MCF 10A (cell line): ENCODE measurements at regions not wholly inside any gene's neighbourhood (a gene's known extent, or its start where the extent isn't known, plus 50 kb on each side); places are given as distances from the start of the nearest gene placed in this dataset.

Experiments
- BruUV-seq: library from RNA; stranded (reverse); fragments of 400-500 nt; replicated peaks from 2 replicates; lab custom pipeline; 2021; lab: Mats Ljungman, UMichigan
- CTCF ChIA-PET: fragments of 300-600 bp; sonication (Branson Sonifier 250); formaldehyde crosslinking; extraction: SDS; loops from one replicate; lab custom pipeline; 2021; ENCODE audit warnings: antibody characterized with exemption, inconsistent platforms; lab: Yijun Ruan, JAX
- POLR2A ChIA-PET: fragments of 300-600, 350-650 bp; sonication (Branson Sonifier 250); formaldehyde crosslinking; extraction: SDS; loops from one replicate; lab custom pipeline; 2020; ENCODE audit warnings: antibody characterized with exemption, inconsistent platforms; lab: Yijun Ruan, JAX
- DNase-seq: peaks from one replicate; pipeline ENCODE4 v3.0.0-alpha.2; 2018; ENCODE audit not compliant: unreplicated experiment
- H3K27ac Mint-ChIP-seq: one replicate; pipeline ENCODE4 v1.8.0; 2022; ENCODE audit warnings: mild to moderate bottlenecking, low read depth, mixed read lengths; ENCODE audit not compliant: unreplicated experiment
- H3K27me3 Mint-ChIP-seq: one replicate; pipeline ENCODE4 v1.8.0; 2022; ENCODE audit warnings: mixed read lengths; ENCODE audit not compliant: insufficient read depth, unreplicated experiment
- H3K36me3 Mint-ChIP-seq: one replicate; pipeline ENCODE4 v1.8.0; 2022; ENCODE audit warnings: mild to moderate bottlenecking, moderate library complexity, mixed read lengths; ENCODE audit not compliant: insufficient read depth, unreplicated experiment
- H3K4me1 Mint-ChIP-seq: one replicate; pipeline ENCODE4 v1.8.0; 2022; ENCODE audit warnings: mixed read lengths; ENCODE audit not compliant: insufficient read depth, unreplicated experiment
- H3K4me3 Mint-ChIP-seq: one replicate; pipeline ENCODE4 v1.8.0; 2022; ENCODE audit warnings: mild to moderate bottlenecking, moderate library complexity, mixed read lengths; ENCODE audit not compliant: unreplicated experiment
- H3K9me3 Mint-ChIP-seq: one replicate; pipeline ENCODE4 v1.8.0; 2022; ENCODE audit warnings: mixed read lengths; ENCODE audit not compliant: unreplicated experiment
- intact Hi-C: fragments of 100-400 bp; cut with micrococcal nuclease; formaldehyde crosslinking; loops from 2 replicates; pipeline ENCODE4 v1.14.1; 2022
- TF ChIP-seq, protein P1 (sequence below): fragments of 200-600 bp; IDR thresholded peaks from one replicate; pipeline ENCODE4 v1.8.0; 2022; ENCODE audit warnings: antibody characterized with exemption, mild to moderate bottlenecking; ENCODE audit not compliant: unreplicated experiment

DNA sequence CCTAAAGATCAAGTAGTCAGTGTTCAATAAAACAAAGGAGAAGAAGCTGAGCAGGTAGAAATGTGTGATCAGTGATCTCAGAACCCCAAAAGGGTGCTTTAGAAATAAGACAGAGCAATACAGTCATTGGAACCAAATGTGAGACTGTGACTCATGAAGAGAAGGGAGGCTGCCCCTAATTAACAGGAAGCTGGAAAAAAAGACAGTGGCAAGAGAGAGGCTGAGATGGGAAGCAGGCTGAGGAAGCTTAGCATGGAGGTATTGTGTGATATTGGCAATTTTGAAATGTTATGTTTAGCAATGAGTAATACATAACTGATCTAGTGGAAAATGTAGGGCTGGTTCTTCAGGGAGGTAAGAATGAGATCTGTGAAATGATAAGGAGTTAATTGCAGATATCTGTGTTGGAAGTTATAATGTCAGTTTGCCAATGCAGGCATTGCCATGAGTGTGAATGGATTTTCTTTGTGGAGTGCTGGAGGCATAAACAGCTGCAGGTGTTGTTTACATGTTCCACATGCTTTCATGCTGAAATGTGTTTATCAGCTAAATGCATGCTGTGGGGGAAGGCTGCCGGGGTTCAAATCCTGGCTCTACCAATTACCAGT is 90.6 kb upstream of the CACNA1E start:
- no TSS peak for BruUV-seq
- DNase-seq = peak; percentile 14
- CTCF ChIA-PET = interaction anchor here (0.6 to 0.9 kb wide), 6 partner anchors 14 to 1184 kb away, joined by 3 to 4 read pairs (median 3); no protein-coding TSS in a partner anchor

GRCh38 chr1:181394766-181395165 is 88.6 kb upstream of the CACNA1E start:
- no peaks in the 10 kb centered on the region for H3K9me3 Mint-ChIP-seq
- DNase-seq = no peak
- H3K27me3 Mint-ChIP-seq = peaks cover 5% of the 10 kb centered on the region
- TF ChIP-seq, protein P1, sequence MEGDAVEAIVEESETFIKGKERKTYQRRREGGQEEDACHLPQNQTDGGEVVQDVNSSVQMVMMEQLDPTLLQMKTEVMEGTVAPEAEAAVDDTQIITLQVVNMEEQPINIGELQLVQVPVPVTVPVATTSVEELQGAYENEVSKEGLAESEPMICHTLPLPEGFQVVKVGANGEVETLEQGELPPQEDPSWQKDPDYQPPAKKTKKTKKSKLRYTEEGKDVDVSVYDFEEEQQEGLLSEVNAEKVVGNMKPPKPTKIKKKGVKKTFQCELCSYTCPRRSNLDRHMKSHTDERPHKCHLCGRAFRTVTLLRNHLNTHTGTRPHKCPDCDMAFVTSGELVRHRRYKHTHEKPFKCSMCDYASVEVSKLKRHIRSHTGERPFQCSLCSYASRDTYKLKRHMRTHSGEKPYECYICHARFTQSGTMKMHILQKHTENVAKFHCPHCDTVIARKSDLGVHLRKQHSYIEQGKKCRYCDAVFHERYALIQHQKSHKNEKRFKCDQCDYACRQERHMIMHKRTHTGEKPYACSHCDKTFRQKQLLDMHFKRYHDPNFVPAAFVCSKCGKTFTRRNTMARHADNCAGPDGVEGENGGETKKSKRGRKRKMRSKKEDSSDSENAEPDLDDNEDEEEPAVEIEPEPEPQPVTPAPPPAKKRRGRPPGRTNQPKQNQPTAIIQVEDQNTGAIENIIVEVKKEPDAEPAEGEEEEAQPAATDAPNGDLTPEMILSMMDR = no peak
- peaks cover 20% of the 10 kb centered on the region for H3K4me1 Mint-ChIP-seq
- CTCF ChIA-PET = interaction anchor here (1.0 to 1.1 kb wide), 2 partner anchors 14 to 36 kb away, joined by 3 read pairs; no protein-coding TSS in a partner anchor
- POLR2A ChIA-PET = interaction anchor here (0.9 kb wide), 1 partner anchor 13 kb away, joined by 3 read pairs; no protein-coding TSS in a partner anchor
- H3K27ac Mint-ChIP-seq = no peak overlapping the region
- no peaks in the 10 kb centered on the region for H3K36me3 Mint-ChIP-seq
- intact Hi-C loops = no loop called here
- no TSS peak for BruUV-seq
- no peak overlapping the region for H3K4me3 Mint-ChIP-seq

More for the DNA sequence above, 90.6 kb upstream of the CACNA1E start:
- POLR2A ChIA-PET = interaction anchor here (0.6 kb wide), 2 partner anchors 13 to 19 kb away, joined by 4 read pairs; no protein-coding TSS in a partner anchor
- TF ChIP-seq, protein P1 = no peak
- no peaks in the 10 kb centered on the region for H3K36me3 Mint-ChIP-seq
- intact Hi-C loops = no loop called here
- no peak overlapping the region for H3K4me3 Mint-ChIP-seq
- H3K27me3 Mint-ChIP-seq = peaks cover 11% of the 10 kb centered on the region
- peaks cover 20% of the 10 kb centered on the region for H3K4me1 Mint-ChIP-seq
- no peaks in the 10 kb centered on the region for H3K9me3 Mint-ChIP-seq
- no peak overlapping the region for H3K27ac Mint-ChIP-seq

- Mint-ChIP-seq H3K36me3 (no peaks in the 10 kb centered on the region), H3K9me3 (no peaks in the 10 kb centered on the region), H3K27ac (no peak overlapping the region), H3K4me1 (peaks cover 8% of the 10 kb centered on the region), H3K4me3 (no peak overlapping the region), H3K27me3 (no peaks in the 10 kb centered on the region)
- TF ChIP-seq, protein P1 = no peak
- ChIA-PET POLR2A (interaction anchor here (0.7 kb wide), 1 partner anchor 180 kb away, joined by 3 read pairs; no protein-coding TSS in a partner anchor), CTCF (interaction anchor here (1.0 to 1.6 kb wide), 3 partner anchors 10 to 39 kb away, joined by 3 to 4 read pairs (median 3); no protein-coding TSS in a partner anchor)
- no peak for DNase-seq
- BruUV-seq = no TSS peak
- intact Hi-C loops = no loop called here
Measured at GRCh38 chr1:181396171-181396670, 87.1 kb upstream of the CACNA1E start.

- ChIA-PET POLR2A (no interaction called here), CTCF (interaction anchor here (0.6 to 1.6 kb wide), 4 partner anchors 9 to 657 kb away, joined by 3 to 4 read pairs (median 3); no protein-coding TSS in a partner anchor)
- no peaks in the 10 kb centered on the region for H3K27me3 Mint-ChIP-seq
- peaks cover 7% of the 10 kb centered on the region for H3K4me1 Mint-ChIP-seq
- BruUV-seq = no TSS peak
- intact Hi-C loops = no loop called here
- no peak overlapping the region for H3K27ac Mint-ChIP-seq
- no peaks in the 10 kb centered on the region for H3K36me3 Mint-ChIP-seq
- TF ChIP-seq, protein P1 = no peak
- H3K4me3 Mint-ChIP-seq = no peak overlapping the region
- DNase-seq = no peak
- H3K9me3 Mint-ChIP-seq = no peaks in the 10 kb centered on the region
Measured at GRCh38 chr1:181396811-181397210, 86.5 kb upstream of the CACNA1E start.
